Endothelial cell of umbilical vein (primary cell): ENCODE measurements at regions not wholly inside any gene's neighbourhood (a gene's known extent, or its start where the extent isn't known, plus 50 kb on each side); places are given as distances from the start of the nearest gene placed in this dataset.

ENCODE experiments used
- BruUV-seq: library from RNA; stranded (reverse); fragments of 400-500 nt; replicated peaks from 2 replicates; lab custom pipeline; 2021; lab: Mats Ljungman, UMichigan
- CTCF ChIA-PET: fragments of 300-600, 350-600 bp; sonication (Branson Sonifier 250); formaldehyde crosslinking; loops from one replicate; lab custom pipeline; 2021; ENCODE audit warnings: antibody characterized with exemption, inconsistent platforms; lab: Charles Lee
- POLR2A ChIA-PET: fragments of 300-600, 350-600 bp; sonication (Branson Sonifier 250); formaldehyde crosslinking; loops from one replicate; lab custom pipeline; 2021; ENCODE audit warnings: antibody characterized with exemption, inconsistent platforms; lab: Charles Lee
- DNase-seq: peaks from one replicate; pipeline ENCODE4 v3.0.0-alpha.2; 2011; ENCODE audit warnings: low read depth, low spot score
- FAIRE-seq: peaks from 2 replicates; lab custom pipeline; 2011; peaks lifted over from hg19 to GRCh38; lab: Jason Lieb, UNC
- H2AFZ ChIP-seq: 2 replicates; pipeline ENCODE4 v1.6.0; 2012; ENCODE audit warnings: low read depth, low read length, control low read depth, inconsistent platforms
- H3K27ac ChIP-seq: 2 replicates; pipeline ENCODE4 v1.5.1; 2011; ENCODE audit warnings: low read depth, mild to moderate bottlenecking, control low read depth, low read length, moderate library complexity; ENCODE audit not compliant: insufficient read depth
- H3K27me3 ChIP-seq, 2 experiments: 2 replicates each; pipeline versions ENCODE4 v1.6.0 to v1.6.1; 2011; ENCODE audit warnings: low read length in 2 of 2, mixed read lengths in 1 of 2; ENCODE audit not compliant: control insufficient read depth in 2 of 2, insufficient read depth in 2 of 2
- H3K36me3 ChIP-seq, 2 experiments: 2 replicates in 1 of 2; 3 replicates in 1 of 2; pipeline ENCODE4 v1.5.1; 2011; ENCODE audit warnings: low read length in 2 of 2, mild to moderate bottlenecking in 1 of 2, moderate library complexity in 1 of 2; ENCODE audit not compliant: control insufficient read depth in 2 of 2, insufficient read depth in 2 of 2; ENCODE audit errors: extremely low read depth in 1 of 2
- H3K4me1 ChIP-seq: 3 replicates; pipeline ENCODE4 v1.5.1; 2011; ENCODE audit warnings: mild to moderate bottlenecking, low read length; ENCODE audit not compliant: control insufficient read depth, insufficient read depth; ENCODE audit errors: extremely low read depth
- H3K4me2 ChIP-seq: 2 replicates; pipeline ENCODE4 v1.6.1; 2011; ENCODE audit warnings: low read length, control low read depth, mixed read lengths; ENCODE audit not compliant: insufficient read depth
- H3K4me3 ChIP-seq, 3 experiments: fragments of 200-600 bp in 1 of 3; sonication (generic), shearing (Covaris generic) in 1 of 3; replicated peaks in 1 of 3; 2 replicates each; pipeline ENCODE4 v1.5.1; 2011 to 2016; ENCODE audit warnings: control low read depth in 3 of 3, low read length in 3 of 3, mild to moderate bottlenecking in 2 of 3, inconsistent platforms in 1 of 3, low read depth in 1 of 3, moderate library complexity in 1 of 3; ENCODE audit not compliant: insufficient read depth in 1 of 3
- H3K79me2 ChIP-seq: 2 replicates; pipeline ENCODE4 v1.6.0; 2012; ENCODE audit warnings: low read length, inconsistent platforms; ENCODE audit not compliant: control insufficient read depth, insufficient read depth
- H3K9ac ChIP-seq: replicated peaks from 2 replicates; pipeline ENCODE3; 2011; ENCODE audit warnings: low read length, control low read depth; ENCODE audit not compliant: insufficient read depth; ENCODE audit errors: extremely low read depth
- H3K9me1 ChIP-seq: replicated peaks from 3 replicates; pipeline ENCODE4 v1.6.0; 2011; ENCODE audit warnings: mild to moderate bottlenecking, low read length; ENCODE audit not compliant: control insufficient read depth, insufficient read depth; ENCODE audit errors: extremely low read depth
- H3K9me3 ChIP-seq: replicated peaks from 2 replicates; pipeline ENCODE4 v1.5.1; 2012; ENCODE audit warnings: low read length, inconsistent platforms; ENCODE audit not compliant: control insufficient read depth, insufficient read depth
- H4K20me1 ChIP-seq: replicated peaks from 2 replicates; pipeline ENCODE3; 2011; ENCODE audit warnings: mild to moderate bottlenecking, low read length; ENCODE audit not compliant: control insufficient read depth, insufficient read depth; ENCODE audit errors: extremely low read depth
- EZH2 ChIP-seq: IDR thresholded peaks from 2 replicates; pipeline ENCODE4 v1.6.1; 2012; ENCODE audit warnings: borderline replicate concordance, low read depth, mild to moderate bottlenecking, moderate library complexity, low read length, inconsistent platforms; ENCODE audit not compliant: severe bottlenecking
- FOS ChIP-seq: IDR thresholded peaks from 2 replicates; pipeline ENCODE4 v1.6.1; 2011; ENCODE audit warnings: mild to moderate bottlenecking, low read length, moderate library complexity, borderline replicate concordance; ENCODE audit not compliant: insufficient read depth
- GATA2 ChIP-seq: IDR thresholded peaks from 2 replicates; pipeline ENCODE4 v1.7.0; 2011; ENCODE audit warnings: low read depth, mild to moderate bottlenecking, moderate library complexity, mixed read lengths, low read length; ENCODE audit not compliant: insufficient read length, insufficient read depth
- JUN ChIP-seq: IDR thresholded peaks from 2 replicates; pipeline ENCODE4 v1.6.1; 2011; ENCODE audit warnings: borderline replicate concordance, low read depth; ENCODE audit not compliant: insufficient read length, insufficient read depth
- MYC ChIP-seq: IDR thresholded peaks from one replicate; pipeline ENCODE4 v1.6.1; 2011; ENCODE audit warnings: mild to moderate bottlenecking, low read depth, low read length
- POLR2A ChIP-seq: IDR thresholded peaks from 2 replicates; pipeline ENCODE4 v1.6.1; 2012; ENCODE audit warnings: low read depth, mild to moderate bottlenecking, control low read depth, low read length
- POLR2AphosphoS5 ChIP-seq: IDR thresholded peaks from 2 replicates; pipeline ENCODE4 v1.6.1; 2012; ENCODE audit warnings: low read depth, mild to moderate bottlenecking, control low read depth, low read length, moderate library complexity; ENCODE audit not compliant: insufficient read depth
- dilution Hi-C: fragments of 300-500 bp; cut with MboI; formaldehyde crosslinking; loops from one replicate; pipeline ENCODE4 v1.15.0; 2019; ENCODE audit warnings: low sequenced_read_pairs; ENCODE audit not compliant: extremely low pct_ligation_motif_present
- intact Hi-C: fragments of 100-400 bp; cut with micrococcal nuclease; formaldehyde crosslinking; loops from one replicate; pipeline ENCODE4 v1.10.0; 2022
- TF ChIP-seq, protein P1 (sequence below): IDR thresholded peaks from 2 replicates; pipeline ENCODE4 v1.6.1; 2011; ENCODE audit not compliant: insufficient read depth, insufficient read length
- TF ChIP-seq, protein P2 (sequence below), 2 donors: IDR thresholded peaks; 1 replicate in 1 of 2; 2 replicates in 1 of 2; pipeline ENCODE4 v1.5.1; 2011; ENCODE audit warnings: low read length in 2 of 2, mild to moderate bottlenecking in 2 of 2, moderate library complexity in 2 of 2, control low read depth in 1 of 2, inconsistent platforms in 1 of 2, low read depth in 1 of 2; ENCODE audit not compliant: insufficient read depth in 1 of 2; ENCODE audit errors: extremely low read depth in 1 of 2

DNA sequence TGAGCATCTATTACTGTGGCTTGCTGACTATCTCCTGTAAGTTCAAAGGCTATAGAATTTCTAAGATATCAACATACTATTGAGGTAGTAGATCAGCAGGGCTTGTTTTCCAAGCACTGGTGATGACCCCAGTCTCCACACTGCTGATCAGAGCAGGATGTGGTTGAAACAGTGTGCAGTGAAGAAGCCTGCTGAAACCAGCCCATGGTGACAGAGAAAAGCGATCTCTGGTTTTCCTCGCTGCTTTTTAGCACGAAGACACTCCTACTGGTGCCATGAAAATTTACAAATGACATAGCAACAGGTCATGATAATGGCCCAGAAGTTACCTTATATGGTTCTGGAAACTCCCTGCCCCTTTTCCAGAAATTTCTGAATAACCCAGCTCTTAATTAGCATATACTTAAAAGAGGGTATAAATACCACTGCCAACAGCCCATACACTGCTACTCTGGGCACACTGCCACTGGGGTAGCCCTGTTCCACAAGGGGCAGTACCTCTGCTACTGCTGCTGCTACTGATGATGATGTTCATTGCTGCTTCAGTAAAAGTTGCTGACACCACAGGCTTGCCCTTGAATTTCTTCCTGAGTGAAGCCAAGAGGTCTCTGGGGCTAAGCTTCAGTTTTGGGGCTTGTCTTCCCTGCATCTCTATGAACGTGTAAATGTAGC, 1689.5 kb upstream of the PCDH10 start:
- no peak overlapping the region for H3K4me2 ChIP-seq
- no peak overlapping the region for H3K27ac ChIP-seq
- no peaks in the 10 kb centered on the region for H3K4me1 ChIP-seq
- no peaks in the 10 kb centered on the region for H3K36me3 ChIP-seq
- H3K9ac ChIP-seq: no peak overlapping the region
- no peaks in the 10 kb centered on the region for H3K27me3 ChIP-seq
- no peak for DNase-seq
- H4K20me1 ChIP-seq: no peaks in the 10 kb centered on the region
- TF ChIP-seq POLR2AphosphoS5: no peak
- TF ChIP-seq POLR2A: no peak
- TF ChIP-seq EZH2: no peak
- TF ChIP-seq MYC: no peak
- ChIA-PET CTCF (no interaction called here), POLR2A (no interaction called here)
- no TSS peak for BruUV-seq
- no peak for FAIRE-seq
- H2AFZ ChIP-seq: no peak overlapping the region
- H3K4me3 ChIP-seq: no peak overlapping the region
- dilution Hi-C loops (no loop called here), intact Hi-C loops (no loop called here)
- no peaks in the 10 kb centered on the region for H3K9me1 ChIP-seq
- H3K9me3 ChIP-seq: no peaks in the 10 kb centered on the region
- no peaks in the 10 kb centered on the region for H3K79me2 ChIP-seq

DNA sequence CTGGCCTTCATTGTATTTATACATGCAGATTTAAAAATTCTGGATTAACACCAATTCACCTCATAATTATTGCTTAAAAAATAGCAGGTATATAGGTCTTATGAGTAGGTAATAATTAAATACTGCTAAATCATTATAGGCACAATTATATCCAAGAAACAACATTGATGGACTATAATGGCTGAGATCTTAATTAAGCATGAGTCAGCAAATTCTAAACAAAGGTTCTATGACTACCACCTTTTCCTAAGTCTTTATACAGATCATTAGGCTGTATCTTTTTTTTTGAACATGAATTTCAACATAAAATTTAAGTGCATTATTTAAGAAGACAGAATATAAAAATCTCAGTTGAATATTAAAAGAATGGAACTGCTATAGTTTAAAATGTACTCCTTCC, 1678.7 kb upstream of the PCDH10 start:
- dilution Hi-C loops: no loop called here
- Histone ChIP-seq H3K79me2 (no peaks in the 10 kb centered on the region), H3K4me2 (no peak overlapping the region), H3K4me3 (no peak overlapping the region), H2AFZ (no peak overlapping the region), H3K36me3 (no peaks in the 10 kb centered on the region), H3K4me1 (no peaks in the 10 kb centered on the region), H3K27me3 (no peaks in the 10 kb centered on the region), H3K9ac (no peak overlapping the region), H3K27ac (no peak overlapping the region), H3K9me1 (no peaks in the 10 kb centered on the region), H4K20me1 (no peaks in the 10 kb centered on the region), H3K9me3 (peaks cover 2% of the 10 kb centered on the region)
- TF ChIP-seq POLR2A (no peak), GATA2 (no peak), MYC (no peak), JUN (no peak), FOS (no peak), EZH2 (no peak), POLR2AphosphoS5 (no peak)
- TF ChIP-seq, protein P1, sequence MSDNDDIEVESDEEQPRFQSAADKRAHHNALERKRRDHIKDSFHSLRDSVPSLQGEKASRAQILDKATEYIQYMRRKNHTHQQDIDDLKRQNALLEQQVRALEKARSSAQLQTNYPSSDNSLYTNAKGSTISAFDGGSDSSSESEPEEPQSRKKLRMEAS: no peak
- TF ChIP-seq, protein P2, sequence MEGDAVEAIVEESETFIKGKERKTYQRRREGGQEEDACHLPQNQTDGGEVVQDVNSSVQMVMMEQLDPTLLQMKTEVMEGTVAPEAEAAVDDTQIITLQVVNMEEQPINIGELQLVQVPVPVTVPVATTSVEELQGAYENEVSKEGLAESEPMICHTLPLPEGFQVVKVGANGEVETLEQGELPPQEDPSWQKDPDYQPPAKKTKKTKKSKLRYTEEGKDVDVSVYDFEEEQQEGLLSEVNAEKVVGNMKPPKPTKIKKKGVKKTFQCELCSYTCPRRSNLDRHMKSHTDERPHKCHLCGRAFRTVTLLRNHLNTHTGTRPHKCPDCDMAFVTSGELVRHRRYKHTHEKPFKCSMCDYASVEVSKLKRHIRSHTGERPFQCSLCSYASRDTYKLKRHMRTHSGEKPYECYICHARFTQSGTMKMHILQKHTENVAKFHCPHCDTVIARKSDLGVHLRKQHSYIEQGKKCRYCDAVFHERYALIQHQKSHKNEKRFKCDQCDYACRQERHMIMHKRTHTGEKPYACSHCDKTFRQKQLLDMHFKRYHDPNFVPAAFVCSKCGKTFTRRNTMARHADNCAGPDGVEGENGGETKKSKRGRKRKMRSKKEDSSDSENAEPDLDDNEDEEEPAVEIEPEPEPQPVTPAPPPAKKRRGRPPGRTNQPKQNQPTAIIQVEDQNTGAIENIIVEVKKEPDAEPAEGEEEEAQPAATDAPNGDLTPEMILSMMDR (IDR thresholded peaks at IDR 0.05; ENCODE audit: extremely low read depth in 1 of 2, insufficient read depth in 1 of 2, low read depth in 1 of 2, low read length in 2 of 2): no peak
- DNase-seq (no peak), FAIRE-seq (no peak)
- POLR2A ChIA-PET: no interaction called here
- BruUV-seq: no TSS peak
- CTCF ChIA-PET: no interaction called here
- intact Hi-C loops: no loop called here
